ENCODE measurements at regions not wholly inside any gene's neighbourhood (a gene's known extent, or its start where the extent isn't known, plus 50 kb on each side); places are given as distances from the start of the nearest gene placed in this dataset.

- no peak for ATAC-seq
- intact Hi-C loops (cut with DNase I; ENCODE audit: low total_unique reads) = loop anchor here (10.0 kb wide), 1 partner anchor 824 kb away; no protein-coding TSS in a partner anchor
- no peaks in the 10 kb centered on the region for H3K27me3 ChIP-seq
These were observed 90.3 kb upstream of the MPHOSPH6 start for GRCh38 chr16:82260212-82260795.

DNA sequence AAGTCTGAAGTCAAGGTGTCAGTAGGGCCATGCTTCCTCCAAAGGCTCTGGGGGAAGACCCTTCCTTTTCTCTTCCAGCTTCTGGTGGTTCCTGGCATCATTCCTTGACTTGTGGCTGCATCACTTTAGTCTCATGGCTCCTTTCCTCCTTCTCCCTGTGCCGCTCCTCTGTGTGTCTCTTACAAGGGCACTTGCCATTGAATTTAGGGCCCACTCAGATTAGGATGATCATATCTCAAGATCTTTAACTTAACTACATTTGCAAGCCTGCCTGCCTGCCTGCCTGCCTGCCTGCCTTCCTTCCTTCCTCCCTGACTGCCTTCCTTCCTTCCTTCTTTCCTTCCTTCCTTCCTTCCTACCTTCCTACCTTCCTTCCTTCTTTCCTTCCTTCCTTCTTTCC is 89.7 kb upstream of the MPHOSPH6 start:
- no peak for DNase-seq
- Histone ChIP-seq H3K27ac (no peak overlapping the region), H3K27me3 (no peaks in the 10 kb centered on the region), H3K4me1 (peaks cover 0 to 5% of the 10 kb centered on the region in 2 donors), H3K4me3 (no peak overlapping the region), H3K9me3 (no peaks in the 10 kb centered on the region), H3K36me3 (no peaks in the 10 kb centered on the region)
- TF ChIP-seq POLR2A (IDR thresholded peaks at IDR 0.05) = no peak
- no peak for TF ChIP-seq CTCF (IDR thresholded peaks at IDR 0.05 in 4 of 5, conservative IDR thresholded peaks at IDR 0.05 in 1 of 5)
- no peak for ATAC-seq
- intact Hi-C loops (cut with DNase I; ENCODE audit: low total_unique reads) (loop anchor here (10.0 kb wide), 1 partner anchor 825 kb away; no protein-coding TSS in a partner anchor), in situ Hi-C loops (cut with MboI; ENCODE audit: low sequenced_read_pairs in 4 of 4) (loop anchor here (5.0 to 25.0 kb wide), 6 partner anchors 315 to 1185 kb away; no protein-coding TSS in a partner anchor)

More at GRCh38 chr16:82260212-82260795, 90.3 kb upstream of the MPHOSPH6 start:
- Histone ChIP-seq H3K9me3 (no peaks in the 10 kb centered on the region), H3K36me3 (no peaks in the 10 kb centered on the region), H3K4me3 (no peak overlapping the region), H3K27ac (no peak overlapping the region), H3K4me1 (peaks cover 0 to 5% of the 10 kb centered on the region in 2 donors)
- in situ Hi-C loops (cut with MboI; ENCODE audit: low sequenced_read_pairs in 4 of 4) = loop anchor here (10.0 to 25.0 kb wide), 5 partner anchors 314 to 1184 kb away; no protein-coding TSS in a partner anchor
- no peak for DNase-seq
- TF ChIP-seq CTCF (IDR thresholded peaks at IDR 0.05 in 4 of 5, conservative IDR thresholded peaks at IDR 0.05 in 1 of 5) (no peak), POLR2A (IDR thresholded peaks at IDR 0.05) (no peak)

DNA sequence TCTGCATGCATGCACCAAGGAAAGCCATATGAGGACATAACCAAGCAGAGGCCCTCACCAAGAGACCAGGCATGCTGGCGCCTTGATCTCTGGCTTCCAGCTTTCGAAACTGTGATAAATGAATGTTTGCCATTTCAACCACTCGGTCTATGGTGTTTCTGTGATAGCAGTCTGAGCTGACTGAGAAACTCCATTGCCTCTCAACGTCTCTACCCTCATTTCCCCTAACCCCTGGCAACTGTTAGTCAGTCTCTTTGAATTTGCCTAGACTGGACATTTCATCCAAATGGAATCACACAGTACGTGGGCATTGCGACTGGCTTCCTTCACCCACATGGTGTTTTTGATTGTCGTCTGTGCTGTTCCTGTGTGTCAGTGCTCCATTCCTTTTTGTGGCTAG is 88.0 kb upstream of the MPHOSPH6 start:
- no peak for DNase-seq
- in situ Hi-C loops (cut with MboI; ENCODE audit: low sequenced_read_pairs in 4 of 4) = loop anchor here in 3 of 4 donors (5.0 to 25.0 kb wide), 4 partner anchors 324 to 1179 kb away; no protein-coding TSS in a partner anchor

GRCh38 chr16:82252582-82252981 is 82.6 kb upstream of the MPHOSPH6 start:
- no peak for DNase-seq
- Histone ChIP-seq H3K4me1 (no peaks in the 10 kb centered on the region), H3K27ac (no peak overlapping the region), H3K4me3 (no peak overlapping the region), H3K9me3 (no peaks in the 10 kb centered on the region), H3K27me3 (no peaks in the 10 kb centered on the region), H3K36me3 (no peaks in the 10 kb centered on the region)
- intact Hi-C loops (cut with DNase I; ENCODE audit: low total_unique reads) = no loop called here
- no peak for ATAC-seq
- TF ChIP-seq CTCF (IDR thresholded peaks at IDR 0.05 in 4 of 5, conservative IDR thresholded peaks at IDR 0.05 in 1 of 5) = no peak
- TF ChIP-seq POLR2A (IDR thresholded peaks at IDR 0.05) = no peak
- in situ Hi-C loops (cut with MboI; ENCODE audit: low sequenced_read_pairs in 4 of 4) = loop anchor here in 2 of 4 donors (25.0 kb wide), 3 partner anchors 335 to 1185 kb away; no protein-coding TSS in a partner anchor

More for the DNA sequence above, 88.0 kb upstream of the MPHOSPH6 start:
- no peaks in the 10 kb centered on the region for H3K36me3 ChIP-seq
- no peaks in the 10 kb centered on the region for H3K4me1 ChIP-seq
- no peak for TF ChIP-seq POLR2A (IDR thresholded peaks at IDR 0.05)
- no peak for TF ChIP-seq CTCF (IDR thresholded peaks at IDR 0.05 in 4 of 5, conservative IDR thresholded peaks at IDR 0.05 in 1 of 5)
- ATAC-seq = no peak
- H3K27me3 ChIP-seq = no peaks in the 10 kb centered on the region
- H3K9me3 ChIP-seq = no peaks in the 10 kb centered on the region
- no peak overlapping the region for H3K4me3 ChIP-seq
- intact Hi-C loops (cut with DNase I; ENCODE audit: low total_unique reads) = no loop called here
- H3K27ac ChIP-seq = no peak overlapping the region
